Mesothelial cell of epicardium (in vitro differentiated cells): ENCODE measurements at regions not wholly inside any gene's neighbourhood (a gene's known extent, or its start where the extent isn't known, plus 50 kb on each side); places are given as distances from the start of the nearest gene placed in this dataset.
A peak's percentile ranks its signal among the peaks of the same experiment; 100 is the strongest.

ENCODE experiments used
- DNase-seq, 2 experiments: peaks; one replicate each; pipeline ENCODE4 v3.0.0; 2021; ENCODE audit warnings: low spot score in 2 of 2; ENCODE audit not compliant: unreplicated experiment in 2 of 2
- H3K27ac Mint-ChIP-seq: 2 replicates; pipeline ENCODE4 v1.8.0; 2021; ENCODE audit warnings: mixed read lengths
- H3K27me3 Mint-ChIP-seq: 2 replicates; pipeline ENCODE4 v1.8.0; 2021; ENCODE audit warnings: low read depth, mixed read lengths
- H3K36me3 Mint-ChIP-seq: 2 replicates; pipeline ENCODE4 v1.8.0; 2021; ENCODE audit warnings: mixed read lengths
- H3K4me1 Mint-ChIP-seq: 2 replicates; pipeline ENCODE4 v1.8.0; 2021; ENCODE audit warnings: mixed read lengths
- H3K4me3 Mint-ChIP-seq: 2 replicates; pipeline ENCODE4 v1.8.0; 2021; ENCODE audit warnings: mild to moderate bottlenecking, moderate library complexity, mixed read lengths
- H3K9me3 Mint-ChIP-seq: 2 replicates; pipeline ENCODE4 v1.8.0; 2021; ENCODE audit warnings: mixed read lengths
- TF ChIP-seq, protein P1 (sequence below): fragments of 200-600 bp; sonication (generic); IDR thresholded peaks from one replicate; pipeline ENCODE4 v1.5.0; 2021; ENCODE audit warnings: antibody characterized with exemption; ENCODE audit not compliant: unreplicated experiment

DNA sequence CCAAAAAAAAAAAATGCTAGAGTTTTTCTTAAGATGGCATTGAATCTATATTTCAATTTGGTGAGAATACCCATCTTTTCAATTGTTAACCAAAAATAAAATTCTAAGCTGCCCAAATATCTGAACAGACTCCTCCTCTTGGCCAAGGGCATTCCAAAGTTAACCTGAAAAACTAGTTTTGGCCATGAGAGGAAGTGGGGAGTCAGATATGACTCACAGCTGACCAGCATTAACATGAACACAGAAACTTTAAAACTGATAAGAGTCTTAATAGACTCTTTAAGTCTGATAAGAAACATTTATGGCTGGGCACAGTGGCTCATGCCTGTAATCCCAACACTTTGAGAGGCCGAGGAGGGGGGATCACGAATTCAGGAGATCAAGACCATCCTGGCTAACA is 171.3 kb downstream of the FAXC start:
- TF ChIP-seq, protein P1, sequence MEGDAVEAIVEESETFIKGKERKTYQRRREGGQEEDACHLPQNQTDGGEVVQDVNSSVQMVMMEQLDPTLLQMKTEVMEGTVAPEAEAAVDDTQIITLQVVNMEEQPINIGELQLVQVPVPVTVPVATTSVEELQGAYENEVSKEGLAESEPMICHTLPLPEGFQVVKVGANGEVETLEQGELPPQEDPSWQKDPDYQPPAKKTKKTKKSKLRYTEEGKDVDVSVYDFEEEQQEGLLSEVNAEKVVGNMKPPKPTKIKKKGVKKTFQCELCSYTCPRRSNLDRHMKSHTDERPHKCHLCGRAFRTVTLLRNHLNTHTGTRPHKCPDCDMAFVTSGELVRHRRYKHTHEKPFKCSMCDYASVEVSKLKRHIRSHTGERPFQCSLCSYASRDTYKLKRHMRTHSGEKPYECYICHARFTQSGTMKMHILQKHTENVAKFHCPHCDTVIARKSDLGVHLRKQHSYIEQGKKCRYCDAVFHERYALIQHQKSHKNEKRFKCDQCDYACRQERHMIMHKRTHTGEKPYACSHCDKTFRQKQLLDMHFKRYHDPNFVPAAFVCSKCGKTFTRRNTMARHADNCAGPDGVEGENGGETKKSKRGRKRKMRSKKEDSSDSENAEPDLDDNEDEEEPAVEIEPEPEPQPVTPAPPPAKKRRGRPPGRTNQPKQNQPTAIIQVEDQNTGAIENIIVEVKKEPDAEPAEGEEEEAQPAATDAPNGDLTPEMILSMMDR: no peak
- no peak for DNase-seq
- Mint-ChIP-seq H3K4me3 (no peak overlapping the region), H3K27me3 (peaks cover 1% of the 10 kb centered on the region), H3K4me1 (no peaks in the 10 kb centered on the region), H3K9me3 (peaks cover 34% of the 10 kb centered on the region), H3K27ac (no peak overlapping the region), H3K36me3 (peaks cover 3% of the 10 kb centered on the region)

DNA sequence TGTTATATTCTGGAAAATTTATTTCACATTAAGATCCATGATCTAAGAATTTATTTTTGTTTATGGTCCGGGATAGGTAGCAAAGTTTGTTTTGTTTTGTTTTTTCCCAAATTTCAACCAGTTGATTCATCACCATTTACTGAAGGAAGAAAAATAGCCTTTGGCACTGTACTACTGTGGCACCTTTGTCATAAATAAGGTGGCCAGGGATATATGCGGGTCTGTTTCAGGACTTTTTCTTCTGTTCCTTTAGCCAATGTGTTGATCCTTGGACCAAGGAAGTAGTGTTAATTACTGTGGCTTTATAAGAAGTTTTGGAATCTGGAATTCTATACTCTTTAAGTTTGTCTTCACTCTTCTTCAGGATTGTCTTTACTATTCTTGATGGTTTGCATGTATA is 171.7 kb downstream of the FAXC start:
- peaks cover 3% of the 10 kb centered on the region for H3K36me3 Mint-ChIP-seq
- peaks cover 34% of the 10 kb centered on the region for H3K9me3 Mint-ChIP-seq
- TF ChIP-seq, protein P1: no peak
- no peak overlapping the region for H3K27ac Mint-ChIP-seq
- H3K4me1 Mint-ChIP-seq: no peaks in the 10 kb centered on the region
- peaks cover 1% of the 10 kb centered on the region for H3K27me3 Mint-ChIP-seq
- DNase-seq: no peak
- H3K4me3 Mint-ChIP-seq: no peak overlapping the region

DNA sequence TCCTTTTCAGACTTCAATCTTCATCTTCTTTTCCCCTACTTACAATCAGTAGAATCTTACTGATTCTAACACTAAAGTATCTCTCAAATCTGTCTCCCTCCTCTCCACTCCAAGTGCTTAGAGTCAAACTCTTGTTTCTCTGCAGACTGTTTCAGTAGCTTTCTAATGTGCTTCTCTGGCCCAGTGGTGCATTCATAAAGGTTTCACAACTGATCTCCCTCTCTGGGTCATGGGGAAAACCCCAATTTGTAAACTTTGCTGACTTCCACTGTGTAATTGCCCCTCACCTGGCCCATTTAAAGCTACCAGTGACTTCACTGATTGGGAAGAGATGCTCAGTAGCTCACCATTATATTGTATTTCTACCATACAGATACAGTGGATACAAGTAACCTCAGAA is 183.6 kb downstream of the FAXC start:
- Mint-ChIP-seq H3K4me3 (no peak overlapping the region), H3K4me1 (no peaks in the 10 kb centered on the region), H3K9me3 (no peaks in the 10 kb centered on the region), H3K36me3 (no peaks in the 10 kb centered on the region), H3K27ac (no peak overlapping the region), H3K27me3 (no peaks in the 10 kb centered on the region)
- TF ChIP-seq, protein P1: no peak
- no peak for DNase-seq

DNA sequence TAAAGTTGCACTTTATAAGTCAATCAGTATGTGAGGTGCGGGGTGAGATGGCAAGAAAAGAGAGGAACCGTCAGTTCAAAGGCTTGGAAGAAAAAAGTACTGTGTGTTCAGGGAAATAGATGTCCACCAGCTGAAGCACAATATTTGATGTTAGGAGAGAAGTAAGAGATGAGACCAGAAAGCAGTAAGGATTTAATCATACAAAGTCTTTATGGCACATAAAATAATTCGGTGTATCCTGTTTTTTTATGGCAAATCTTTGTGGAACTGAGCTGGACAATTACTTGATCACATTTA is 197.2 kb downstream of the FAXC start:
- TF ChIP-seq, protein P1: no peak
- DNase-seq: no peak
- Mint-ChIP-seq H3K9me3 (no peaks in the 10 kb centered on the region), H3K27me3 (peaks cover 10% of the 10 kb centered on the region), H3K36me3 (no peaks in the 10 kb centered on the region), H3K4me3 (no peak overlapping the region), H3K27ac (no peak overlapping the region), H3K4me1 (peaks cover 2% of the 10 kb centered on the region)

DNA sequence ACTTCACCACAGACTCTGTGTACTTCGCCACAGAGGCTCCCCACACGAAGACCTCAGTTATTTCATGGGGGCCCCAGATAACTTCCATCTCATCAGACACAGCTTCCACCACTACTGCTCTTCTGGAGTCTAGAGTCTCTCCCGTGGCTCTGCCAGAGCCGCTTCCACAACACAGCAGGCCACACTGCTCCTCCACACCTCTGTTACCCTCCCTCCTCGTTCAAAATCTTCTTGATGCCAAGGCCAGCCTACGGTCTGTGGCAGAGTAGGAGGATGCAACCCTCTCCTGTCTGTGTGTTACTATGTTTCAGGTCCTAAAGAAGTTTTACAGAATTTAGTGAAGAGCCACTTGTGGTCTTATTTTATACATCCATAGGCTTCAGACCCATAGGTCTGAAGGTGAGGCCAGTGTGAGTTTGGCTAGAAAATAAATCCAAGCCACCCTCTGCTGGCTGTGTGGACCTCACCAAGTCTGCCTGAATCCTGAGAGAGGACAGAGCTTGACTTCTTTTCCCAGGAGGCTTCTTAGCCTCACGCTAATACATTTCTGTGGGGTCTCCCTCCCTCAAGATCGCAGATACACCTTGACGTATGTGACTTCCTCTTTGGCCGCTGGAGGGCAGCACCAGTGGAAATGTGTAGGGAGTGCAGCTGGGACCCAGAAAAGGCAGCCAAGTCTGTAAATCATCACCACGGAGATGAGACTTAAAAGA is 197.7 kb downstream of the FAXC start:
- Mint-ChIP-seq H3K4me1 (peaks cover 2% of the 10 kb centered on the region), H3K27ac (no peak overlapping the region), H3K36me3 (no peaks in the 10 kb centered on the region), H3K27me3 (peaks cover 10% of the 10 kb centered on the region), H3K9me3 (no peaks in the 10 kb centered on the region), H3K4me3 (no peak overlapping the region)
- TF ChIP-seq, protein P1: peak; percentile 48
- peak; percentile 25 to 56 for DNase-seq

DNA sequence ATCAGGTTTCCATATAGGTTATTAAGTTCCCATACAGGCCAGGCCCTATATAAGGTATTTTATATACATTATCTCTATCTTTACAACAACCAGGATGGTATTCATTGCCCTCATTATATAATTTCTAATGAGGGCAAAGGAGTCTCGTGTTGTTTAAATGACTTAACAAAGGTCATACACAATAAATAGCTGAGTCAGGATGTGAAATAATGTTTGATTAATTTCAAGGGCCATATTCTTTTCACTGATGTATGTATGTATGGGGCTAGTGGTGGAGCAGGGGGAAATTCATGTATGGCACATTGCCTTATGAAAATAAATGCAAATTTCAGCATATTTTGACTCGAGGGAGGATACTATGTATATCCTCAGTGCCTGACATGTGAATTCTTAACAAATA is 200.7 kb downstream of the FAXC start:
- H3K4me1 Mint-ChIP-seq: peaks cover 2% of the 10 kb centered on the region
- H3K36me3 Mint-ChIP-seq: no peaks in the 10 kb centered on the region
- H3K27ac Mint-ChIP-seq: no peak overlapping the region
- no peaks in the 10 kb centered on the region for H3K9me3 Mint-ChIP-seq
- peaks cover 8% of the 10 kb centered on the region for H3K27me3 Mint-ChIP-seq
- DNase-seq: no peak
- TF ChIP-seq, protein P1: no peak
- H3K4me3 Mint-ChIP-seq: no peak overlapping the region
